Skeletal muscle satellite cell (primary cell): ENCODE measurements at regions not wholly inside any gene's neighbourhood (a gene's known extent, or its start where the extent isn't known, plus 50 kb on each side); places are given as distances from the start of the nearest gene placed in this dataset.

ENCODE experiments used
- H3K27me3 ChIP-seq: 2 replicates; pipeline ENCODE4 v1.7.0; 2013; ENCODE audit warnings: low read length; ENCODE audit not compliant: control insufficient read depth, insufficient read depth
- H3K36me3 ChIP-seq: 2 replicates; pipeline ENCODE4 v1.7.0; 2013; ENCODE audit warnings: mild to moderate bottlenecking, control low read depth, low read length; ENCODE audit not compliant: insufficient read depth
- H3K4me1 ChIP-seq: 2 replicates; pipeline ENCODE4 v1.7.0; 2013; ENCODE audit warnings: low read length; ENCODE audit not compliant: control insufficient read depth, insufficient read depth
- H3K4me2 ChIP-seq: 2 replicates; pipeline ENCODE4 v1.7.0; 2013; ENCODE audit warnings: mild to moderate bottlenecking, low read length
- H3K4me3 ChIP-seq: 2 replicates; pipeline ENCODE4 v1.7.0; 2013; ENCODE audit warnings: low read length
- H3K9ac ChIP-seq: 2 replicates; pipeline ENCODE4 v1.7.0; 2013; ENCODE audit warnings: mild to moderate bottlenecking, low read depth, low read length, moderate library complexity
- H3K9me3 ChIP-seq: replicated peaks from 2 replicates; pipeline ENCODE4 v1.7.0; 2013; ENCODE audit warnings: mild to moderate bottlenecking, control low read depth, low read length

DNA sequence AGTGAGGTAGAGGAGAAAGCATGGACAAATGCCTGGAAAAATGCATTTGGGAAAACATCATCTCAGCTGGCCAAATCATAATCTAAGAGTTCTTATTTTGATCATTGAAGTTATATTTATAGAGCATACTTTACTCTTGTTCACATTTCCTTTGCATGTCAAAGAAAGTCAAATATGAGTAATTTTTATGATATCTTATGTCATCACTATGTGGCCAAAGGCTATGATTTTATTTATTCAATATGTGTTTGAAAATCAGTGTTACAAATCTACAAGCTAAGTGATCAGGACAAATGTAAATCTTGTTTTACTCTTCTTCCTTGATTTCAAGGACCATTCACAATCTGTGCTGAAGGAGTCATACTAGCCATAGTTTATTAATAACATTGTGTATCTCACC, 237.2 kb upstream of the DPH6 start:
- Histone ChIP-seq H3K36me3 (no peaks in the 10 kb centered on the region), H3K4me2 (no peak overlapping the region), H3K4me1 (no peaks in the 10 kb centered on the region), H3K27me3 (no peaks in the 10 kb centered on the region), H3K4me3 (no peak overlapping the region), H3K9me3 (no peaks in the 10 kb centered on the region), H3K9ac (no peak overlapping the region)

- H3K9ac ChIP-seq, result no peak overlapping the region
- H3K4me2 ChIP-seq, result no peak overlapping the region
- H3K9me3 ChIP-seq, result no peaks in the 10 kb centered on the region
- H3K36me3 ChIP-seq, result no peaks in the 10 kb centered on the region
- H3K27me3 ChIP-seq, result no peaks in the 10 kb centered on the region
- H3K4me1 ChIP-seq, result no peaks in the 10 kb centered on the region
- H3K4me3 ChIP-seq, result no peak overlapping the region
Observed at GRCh38 chr15:35784745-35785144, 238.8 kb upstream of the DPH6 start.

GRCh38 chr15:35810007-35810406, 264.0 kb upstream of the DPH6 start:
- Histone ChIP-seq H3K9me3 (no peaks in the 10 kb centered on the region), H3K4me1 (no peaks in the 10 kb centered on the region)

GRCh38 chr15:35813573-35813972, 267.6 kb upstream of the DPH6 start:
- Histone ChIP-seq H3K4me1 (no peaks in the 10 kb centered on the region), H3K9ac (no peak overlapping the region)

More at GRCh38 chr15:35810007-35810406, 264.0 kb upstream of the DPH6 start:
- H3K9ac ChIP-seq, result no peak overlapping the region
- H3K27me3 ChIP-seq, result no peaks in the 10 kb centered on the region
- H3K4me3 ChIP-seq, result no peak overlapping the region
- no peak overlapping the region for H3K4me2 ChIP-seq
- H3K36me3 ChIP-seq, result no peaks in the 10 kb centered on the region

GRCh38 chr15:35818846-35819245, 272.9 kb upstream of the DPH6 start:
- Histone ChIP-seq H3K9ac (no peak overlapping the region), H3K4me3 (no peak overlapping the region), H3K27me3 (no peaks in the 10 kb centered on the region), H3K9me3 (no peaks in the 10 kb centered on the region), H3K4me2 (no peak overlapping the region), H3K36me3 (no peaks in the 10 kb centered on the region), H3K4me1 (no peaks in the 10 kb centered on the region)

More at GRCh38 chr15:35813573-35813972, 267.6 kb upstream of the DPH6 start:
- H3K4me3 ChIP-seq, result no peak overlapping the region
- no peak overlapping the region for H3K4me2 ChIP-seq
- no peaks in the 10 kb centered on the region for H3K36me3 ChIP-seq
- H3K27me3 ChIP-seq, result no peaks in the 10 kb centered on the region
- no peaks in the 10 kb centered on the region for H3K9me3 ChIP-seq

GRCh38 chr15:35822153-35822552, 276.2 kb upstream of the DPH6 start:
- no peaks in the 10 kb centered on the region for H3K36me3 ChIP-seq
- no peak overlapping the region for H3K9ac ChIP-seq
- H3K4me3 ChIP-seq, result no peak overlapping the region
- H3K4me2 ChIP-seq, result no peak overlapping the region
- no peaks in the 10 kb centered on the region for H3K4me1 ChIP-seq
- no peaks in the 10 kb centered on the region for H3K27me3 ChIP-seq
- H3K9me3 ChIP-seq, result no peaks in the 10 kb centered on the region

DNA sequence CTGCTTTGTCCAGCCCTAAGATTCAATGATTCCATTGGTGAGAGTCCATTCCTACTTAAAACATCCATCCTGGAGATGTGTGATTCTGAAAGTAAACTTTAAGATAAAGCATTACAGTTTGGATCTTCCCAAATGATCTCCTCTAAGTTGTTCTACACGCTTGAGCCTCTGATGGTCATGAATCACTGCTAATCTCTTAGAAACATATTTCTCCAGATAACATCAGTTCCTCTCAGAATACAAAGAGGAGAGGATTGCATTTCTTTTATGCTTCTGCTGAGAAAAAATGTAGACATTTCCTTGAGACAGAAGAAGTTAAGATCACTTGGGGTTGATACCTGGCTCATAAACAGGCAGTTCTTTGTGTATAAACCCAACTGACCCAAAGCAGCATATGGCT, 281.2 kb upstream of the DPH6 start:
- Histone ChIP-seq H3K36me3 (no peaks in the 10 kb centered on the region), H3K4me1 (no peaks in the 10 kb centered on the region), H3K4me2 (no peak overlapping the region), H3K9me3 (no peaks in the 10 kb centered on the region), H3K4me3 (no peak overlapping the region), H3K27me3 (no peaks in the 10 kb centered on the region), H3K9ac (no peak overlapping the region)

DNA sequence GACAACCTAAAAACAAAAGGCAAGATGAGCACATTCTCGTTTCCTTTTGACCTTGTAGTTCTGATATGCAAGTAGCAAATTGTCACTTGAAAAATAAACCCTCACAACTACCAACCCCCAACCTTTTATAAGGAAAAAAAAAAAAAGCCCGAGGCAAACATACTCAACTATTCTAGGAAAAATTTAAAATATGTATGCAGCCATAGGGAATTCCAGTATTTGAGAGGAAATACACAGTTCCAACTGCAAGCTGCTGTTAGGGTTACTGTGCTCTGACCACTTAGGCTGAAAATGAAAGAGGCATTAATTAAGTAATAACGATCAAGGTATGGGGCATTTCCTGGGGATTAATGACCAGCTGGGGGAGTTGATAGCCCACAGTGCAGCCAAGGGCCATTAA, 281.9 kb upstream of the DPH6 start:
- no peak overlapping the region for H3K4me2 ChIP-seq
- H3K9me3 ChIP-seq, result no peaks in the 10 kb centered on the region
- no peaks in the 10 kb centered on the region for H3K27me3 ChIP-seq
- H3K36me3 ChIP-seq, result no peaks in the 10 kb centered on the region
- no peak overlapping the region for H3K4me3 ChIP-seq
- no peak overlapping the region for H3K9ac ChIP-seq
- H3K4me1 ChIP-seq, result no peaks in the 10 kb centered on the region

GRCh38 chr15:35833581-35833980, 287.6 kb upstream of the DPH6 start:
- Histone ChIP-seq H3K36me3 (no peaks in the 10 kb centered on the region), H3K4me2 (no peak overlapping the region), H3K4me3 (no peak overlapping the region), H3K4me1 (no peaks in the 10 kb centered on the region), H3K9me3 (no peaks in the 10 kb centered on the region), H3K9ac (no peak overlapping the region), H3K27me3 (peaks cover 4% of the 10 kb centered on the region)

DNA sequence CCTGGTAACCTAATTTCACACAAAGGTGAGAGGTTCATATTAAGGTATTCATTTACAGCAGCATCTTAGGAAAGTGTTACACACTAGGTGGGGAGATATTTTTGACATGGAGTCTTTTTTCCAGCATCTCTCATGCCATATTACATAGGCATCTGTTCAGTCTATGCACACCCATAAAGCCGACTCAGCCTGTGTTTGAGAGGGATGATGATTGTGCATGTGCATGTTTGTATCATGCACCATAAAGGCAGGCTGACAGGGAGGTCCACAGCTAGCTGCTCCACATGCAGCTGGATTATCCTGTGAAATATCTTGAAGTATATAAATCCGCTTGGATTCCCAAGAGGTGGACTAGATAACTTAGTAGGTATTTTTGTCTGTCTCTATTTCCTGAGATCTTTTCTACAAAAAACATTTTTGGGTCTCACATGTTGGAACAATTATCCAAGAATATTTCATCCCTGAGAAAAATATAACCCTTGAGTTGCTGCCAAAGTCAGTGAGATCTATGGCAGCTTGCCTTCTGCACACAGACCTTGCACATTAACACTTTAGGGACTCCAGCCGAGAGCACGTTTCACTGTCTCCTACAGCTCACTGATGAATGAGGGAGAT, 288.4 kb upstream of the DPH6 start:
- Histone ChIP-seq H3K4me3 (no peak overlapping the region), H3K9me3 (no peaks in the 10 kb centered on the region), H3K4me2 (no peak overlapping the region), H3K4me1 (no peaks in the 10 kb centered on the region), H3K36me3 (no peaks in the 10 kb centered on the region), H3K9ac (no peak overlapping the region), H3K27me3 (peaks cover 10% of the 10 kb centered on the region)

DNA sequence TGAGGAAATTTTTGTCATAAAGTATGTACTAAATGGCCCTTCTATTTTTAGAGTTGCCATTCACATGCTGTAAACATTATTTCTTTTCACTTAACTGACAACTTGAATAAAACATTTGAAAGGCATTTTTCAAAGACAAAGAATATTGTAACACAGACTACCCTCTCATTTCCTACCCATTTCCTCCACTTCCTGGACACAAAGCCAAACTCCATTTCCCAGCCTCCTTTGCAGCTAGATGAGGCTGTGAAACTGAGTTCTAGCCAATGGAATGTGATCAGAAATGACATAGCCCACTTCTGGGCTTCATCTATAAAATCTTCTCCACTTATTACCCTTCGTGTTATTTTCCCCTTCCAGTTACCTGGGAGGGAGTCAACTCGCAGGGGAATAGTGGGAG, 288.9 kb upstream of the DPH6 start:
- H3K36me3 ChIP-seq, result no peaks in the 10 kb centered on the region
- H3K4me1 ChIP-seq, result no peaks in the 10 kb centered on the region
- no peak overlapping the region for H3K4me3 ChIP-seq
- H3K9ac ChIP-seq, result no peak overlapping the region
- no peaks in the 10 kb centered on the region for H3K9me3 ChIP-seq
- H3K27me3 ChIP-seq, result peaks cover 16% of the 10 kb centered on the region
- H3K4me2 ChIP-seq, result no peak overlapping the region

GRCh38 chr15:35838424-35839111, 292.6 kb upstream of the DPH6 start:
- no peak overlapping the region for H3K9ac ChIP-seq
- no peak overlapping the region for H3K4me2 ChIP-seq
- H3K36me3 ChIP-seq, result no peaks in the 10 kb centered on the region
- H3K4me1 ChIP-seq, result no peaks in the 10 kb centered on the region
- H3K4me3 ChIP-seq, result no peak overlapping the region
- no peaks in the 10 kb centered on the region for H3K9me3 ChIP-seq
- peaks cover 44% of the 10 kb centered on the region for H3K27me3 ChIP-seq
